Epithelial cell of esophagus (primary cell): ENCODE measurements at regions not wholly inside any gene's neighbourhood (a gene's known extent, or its start where the extent isn't known, plus 50 kb on each side); places are given as distances from the start of the nearest gene placed in this dataset.

Experiments used
- DNase-seq: peaks from one replicate; pipeline ENCODE4 v3.0.0; 2010; ENCODE audit warnings: low read depth
- H3K4me3 ChIP-seq: 2 replicates; pipeline ENCODE4 v1.5.1; 2011; ENCODE audit warnings: mild to moderate bottlenecking, low read length, control low read depth
- TF ChIP-seq, protein P1 (sequence below): IDR thresholded peaks from 2 replicates; pipeline ENCODE4 v1.5.1; 2011; ENCODE audit warnings: low read depth, mild to moderate bottlenecking, low read length, control low read depth, inconsistent platforms; ENCODE audit not compliant: insufficient read depth; ENCODE audit errors: missing control alignments

GRCh38 chr18:47574966-47575365, 323.5 kb upstream of the SKOR2 start:
- TF ChIP-seq, protein P1, sequence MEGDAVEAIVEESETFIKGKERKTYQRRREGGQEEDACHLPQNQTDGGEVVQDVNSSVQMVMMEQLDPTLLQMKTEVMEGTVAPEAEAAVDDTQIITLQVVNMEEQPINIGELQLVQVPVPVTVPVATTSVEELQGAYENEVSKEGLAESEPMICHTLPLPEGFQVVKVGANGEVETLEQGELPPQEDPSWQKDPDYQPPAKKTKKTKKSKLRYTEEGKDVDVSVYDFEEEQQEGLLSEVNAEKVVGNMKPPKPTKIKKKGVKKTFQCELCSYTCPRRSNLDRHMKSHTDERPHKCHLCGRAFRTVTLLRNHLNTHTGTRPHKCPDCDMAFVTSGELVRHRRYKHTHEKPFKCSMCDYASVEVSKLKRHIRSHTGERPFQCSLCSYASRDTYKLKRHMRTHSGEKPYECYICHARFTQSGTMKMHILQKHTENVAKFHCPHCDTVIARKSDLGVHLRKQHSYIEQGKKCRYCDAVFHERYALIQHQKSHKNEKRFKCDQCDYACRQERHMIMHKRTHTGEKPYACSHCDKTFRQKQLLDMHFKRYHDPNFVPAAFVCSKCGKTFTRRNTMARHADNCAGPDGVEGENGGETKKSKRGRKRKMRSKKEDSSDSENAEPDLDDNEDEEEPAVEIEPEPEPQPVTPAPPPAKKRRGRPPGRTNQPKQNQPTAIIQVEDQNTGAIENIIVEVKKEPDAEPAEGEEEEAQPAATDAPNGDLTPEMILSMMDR = no peak
- no peak for DNase-seq
- H3K4me3 ChIP-seq = no peak overlapping the region

DNA sequence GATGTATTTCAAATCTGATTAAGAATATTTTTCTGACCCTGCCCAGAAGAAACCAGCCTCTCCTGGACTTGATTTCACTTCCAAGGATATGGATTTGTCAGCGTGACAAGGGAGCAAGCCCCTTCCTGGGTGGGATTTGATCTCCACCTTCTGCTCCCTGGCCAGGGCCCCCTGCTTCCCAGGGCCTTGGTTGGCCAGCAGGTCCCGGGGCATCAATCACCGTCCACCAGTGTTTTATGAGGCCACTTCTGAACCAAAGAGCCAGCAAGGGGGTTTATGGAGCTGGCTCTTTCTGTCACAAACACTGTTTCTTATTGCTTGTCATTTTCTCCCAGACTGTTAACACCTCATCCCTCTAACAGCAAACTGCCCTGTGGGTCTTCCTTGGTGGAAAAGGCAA, 320.5 kb upstream of the SKOR2 start:
- DNase-seq = no peak
- TF ChIP-seq, protein P1 = no peak
- no peak overlapping the region for H3K4me3 ChIP-seq

GRCh38 chr18:47566809-47567208, 315.3 kb upstream of the SKOR2 start:
- TF ChIP-seq, protein P1 = no peak
- H3K4me3 ChIP-seq = no peak overlapping the region
- DNase-seq = no peak

DNA sequence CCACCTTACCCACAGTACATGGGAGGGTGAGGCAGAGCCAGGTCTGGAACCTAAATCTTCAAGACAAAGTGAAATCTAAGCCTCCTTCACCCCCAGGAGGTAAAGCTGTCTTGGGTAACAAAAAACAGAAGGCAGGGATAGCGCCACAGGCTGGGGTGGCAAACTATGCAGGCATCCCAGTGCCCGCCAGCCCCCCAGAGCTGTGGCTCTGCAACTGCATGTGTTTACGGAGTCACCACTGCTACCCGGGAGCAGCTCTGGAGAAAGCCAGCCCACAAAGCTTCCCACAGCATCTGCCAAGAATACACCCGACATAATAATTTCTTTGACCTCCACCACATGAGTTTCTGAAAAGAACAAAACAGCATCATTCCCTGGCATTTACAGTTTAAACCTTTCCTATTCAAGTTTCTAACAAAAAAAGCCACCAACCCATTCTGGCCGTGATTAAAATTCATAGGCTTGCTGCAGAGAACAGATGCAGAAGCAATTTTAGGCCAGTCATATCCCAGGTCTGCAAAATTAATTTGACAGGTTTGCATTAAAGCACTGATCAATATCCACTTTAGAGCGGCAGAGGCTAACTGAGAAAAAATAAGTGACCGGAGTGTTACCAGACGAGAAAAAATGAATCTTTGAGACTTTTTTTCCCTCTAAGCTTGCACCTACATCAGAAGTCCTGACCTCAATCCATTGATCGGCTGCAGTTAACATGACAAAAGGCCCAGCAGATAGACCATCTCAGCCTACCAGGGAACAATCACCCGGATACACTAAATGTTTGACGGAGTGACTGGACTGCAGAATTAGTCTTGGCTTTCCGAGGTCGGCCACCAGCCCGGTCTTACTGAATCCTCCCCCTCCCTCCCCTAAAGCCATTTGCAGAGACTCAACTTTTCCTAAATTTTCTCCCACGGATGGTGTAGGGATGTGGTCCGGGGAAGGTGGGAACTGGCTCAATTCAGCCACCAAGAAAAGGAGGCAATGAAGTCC, 309.6 kb upstream of the SKOR2 start:
- TF ChIP-seq, protein P1 = no peak
- no peak for DNase-seq
- H3K4me3 ChIP-seq = no peak overlapping the region

DNA sequence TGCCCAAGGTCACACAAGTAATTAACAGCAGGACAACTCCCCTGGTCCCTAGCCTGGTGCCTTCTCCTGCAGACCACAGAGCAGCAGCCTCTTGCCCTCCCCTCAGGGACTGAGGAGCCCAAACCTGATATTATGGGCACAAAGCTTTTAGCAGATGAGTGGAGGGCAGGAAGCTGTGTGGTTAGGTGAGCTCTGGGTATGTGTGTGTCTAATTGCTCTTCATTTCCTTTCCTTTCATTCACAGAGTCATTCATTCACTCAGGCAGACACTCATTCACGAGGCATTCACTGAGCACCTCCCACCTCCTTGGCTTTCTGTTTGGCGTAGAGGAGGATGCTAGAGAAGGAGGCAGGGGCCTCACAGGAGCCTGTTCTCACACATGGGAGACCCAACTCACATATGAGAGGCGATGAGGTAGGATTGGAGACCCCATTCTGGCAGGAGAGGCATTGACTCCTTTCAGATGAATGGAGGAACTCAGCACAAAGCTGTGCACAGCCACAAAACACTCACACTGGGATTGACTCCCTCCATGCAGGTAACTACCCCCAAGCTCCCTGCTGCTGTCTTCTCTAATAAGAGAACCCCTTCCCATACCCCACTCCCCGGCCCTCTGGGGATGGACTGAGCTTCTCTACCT, 306.8 kb upstream of the SKOR2 start:
- TF ChIP-seq, protein P1 = no peak
- no peak overlapping the region for H3K4me3 ChIP-seq
- no peak for DNase-seq

DNA sequence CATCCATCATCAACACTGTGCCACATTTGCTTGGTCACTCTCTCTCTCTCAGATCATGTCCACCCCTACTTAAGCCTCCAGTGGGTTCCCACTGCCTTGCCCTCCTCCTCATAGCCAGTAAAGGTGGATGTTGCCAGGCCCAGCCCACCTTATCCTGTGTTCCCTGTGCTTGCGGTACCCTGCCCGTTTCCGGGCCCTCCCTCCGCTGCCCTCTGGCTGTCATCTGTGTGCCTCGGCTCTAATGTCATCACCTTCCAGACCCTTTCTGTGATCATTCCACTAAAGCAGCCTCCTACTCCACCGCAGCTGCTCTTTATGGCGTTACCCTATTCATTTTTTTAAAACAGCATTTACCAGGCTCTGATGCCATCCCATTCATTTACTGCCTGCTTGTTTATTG, 305.7 kb upstream of the SKOR2 start:
- TF ChIP-seq, protein P1 = no peak
- DNase-seq = no peak
- no peak overlapping the region for H3K4me3 ChIP-seq
